ENCODE measurements at regions not wholly inside any gene's neighbourhood (a gene's known extent, or its start where the extent isn't known, plus 50 kb on each side); places are given as distances from the start of the nearest gene placed in this dataset.

DNA sequence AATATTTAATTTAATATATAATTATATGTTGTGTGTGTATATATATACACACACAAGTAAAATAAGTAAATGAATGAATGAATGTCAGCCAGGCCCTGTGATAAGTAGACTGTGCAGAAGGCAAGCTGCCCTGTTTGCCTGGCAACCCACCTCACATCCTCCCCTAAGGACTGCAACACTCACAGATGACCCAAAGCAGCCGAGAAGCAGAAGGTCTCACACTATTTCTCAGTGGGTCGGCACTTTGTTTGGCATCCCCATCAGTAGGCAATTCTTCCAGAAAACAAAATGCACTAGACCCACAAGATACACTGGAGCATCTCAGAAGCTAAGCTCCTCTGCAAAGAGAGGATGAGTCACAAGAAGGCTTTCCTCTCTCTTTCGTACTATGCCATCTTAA, 152.1 kb upstream of the GRAMD2B start:
- TF ChIP-seq, protein P1, sequence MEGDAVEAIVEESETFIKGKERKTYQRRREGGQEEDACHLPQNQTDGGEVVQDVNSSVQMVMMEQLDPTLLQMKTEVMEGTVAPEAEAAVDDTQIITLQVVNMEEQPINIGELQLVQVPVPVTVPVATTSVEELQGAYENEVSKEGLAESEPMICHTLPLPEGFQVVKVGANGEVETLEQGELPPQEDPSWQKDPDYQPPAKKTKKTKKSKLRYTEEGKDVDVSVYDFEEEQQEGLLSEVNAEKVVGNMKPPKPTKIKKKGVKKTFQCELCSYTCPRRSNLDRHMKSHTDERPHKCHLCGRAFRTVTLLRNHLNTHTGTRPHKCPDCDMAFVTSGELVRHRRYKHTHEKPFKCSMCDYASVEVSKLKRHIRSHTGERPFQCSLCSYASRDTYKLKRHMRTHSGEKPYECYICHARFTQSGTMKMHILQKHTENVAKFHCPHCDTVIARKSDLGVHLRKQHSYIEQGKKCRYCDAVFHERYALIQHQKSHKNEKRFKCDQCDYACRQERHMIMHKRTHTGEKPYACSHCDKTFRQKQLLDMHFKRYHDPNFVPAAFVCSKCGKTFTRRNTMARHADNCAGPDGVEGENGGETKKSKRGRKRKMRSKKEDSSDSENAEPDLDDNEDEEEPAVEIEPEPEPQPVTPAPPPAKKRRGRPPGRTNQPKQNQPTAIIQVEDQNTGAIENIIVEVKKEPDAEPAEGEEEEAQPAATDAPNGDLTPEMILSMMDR (conservative IDR thresholded peaks at IDR 0.05; ENCODE audit: low read depth, low read length) = no peak
- TF ChIP-seq EZH2 (IDR thresholded peaks at IDR 0.05; ENCODE audit: low read length, unreplicated experiment) = no peak
